ENCODE measurements at regions not wholly inside any gene's neighbourhood (a gene's known extent, or its start where the extent isn't known, plus 50 kb on each side); places are given as distances from the start of the nearest gene placed in this dataset.

- intact Hi-C loops (cut with micrococcal nuclease), result no loop called here
- CTCF ChIA-PET, result no interaction called here
- DNase-seq (ENCODE audit: low read depth, low spot score), result no peak
Measured at GRCh38 chr5:2133936-2134335, 251.2 kb upstream of the IRX4 start.

DNA sequence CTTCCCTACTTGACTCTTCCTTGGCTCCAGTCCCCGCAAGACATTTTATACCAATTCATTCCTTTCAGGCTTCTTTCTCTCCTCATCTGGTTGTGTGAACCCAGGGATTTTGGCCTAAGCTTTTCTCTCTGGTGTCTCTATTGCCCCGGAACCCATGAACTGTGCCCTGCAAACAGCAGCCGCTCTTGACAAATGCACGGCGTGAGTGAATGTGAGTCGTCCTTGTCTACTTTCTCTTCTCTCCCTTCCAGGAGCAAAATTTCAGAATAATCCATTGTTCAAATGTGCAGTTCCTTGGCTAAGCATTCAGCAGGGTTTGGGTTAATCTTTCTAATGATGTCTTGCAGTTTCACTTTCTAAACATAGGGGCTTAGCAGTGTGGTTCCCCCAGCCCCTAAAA lies 250.4 kb upstream of the IRX4 start:
- POLR2A ChIA-PET, result no interaction called here
- H3K4me3 ChIP-seq (replicated peaks in 1 of 3; ENCODE audit: insufficient read depth in 1 of 3, low read depth in 1 of 3, low read length in 3 of 3), result no peak overlapping the region
- H3K9me3 ChIP-seq (replicated peaks; ENCODE audit: control insufficient read depth, insufficient read depth, low read length), result no peaks in the 10 kb centered on the region
- H3K36me3 ChIP-seq (ENCODE audit: control insufficient read depth in 2 of 2, extremely low read depth in 1 of 2, insufficient read depth in 2 of 2, low read length in 2 of 2), result no peaks in the 10 kb centered on the region
- no peak overlapping the region for H3K27ac ChIP-seq (ENCODE audit: insufficient read depth, low read depth, low read length)
- no peak for DNase-seq (ENCODE audit: low read depth, low spot score)
- H3K79me2 ChIP-seq (ENCODE audit: control insufficient read depth, insufficient read depth, low read length), result no peaks in the 10 kb centered on the region
- no peak overlapping the region for H3K9ac ChIP-seq (replicated peaks; ENCODE audit: extremely low read depth, insufficient read depth, low read length)
- no peak for TF ChIP-seq CTCF (IDR thresholded peaks at IDR 0.05; ENCODE audit: extremely low read depth in 1 of 2, insufficient read depth in 1 of 2, low read depth in 1 of 2, low read length in 2 of 2)
- no peak for TF ChIP-seq GATA2 (IDR thresholded peaks at IDR 0.05; ENCODE audit: insufficient read depth, insufficient read length, low read depth, low read length)
- no peak for TF ChIP-seq EZH2 (IDR thresholded peaks at IDR 0.05; ENCODE audit: borderline replicate concordance, low read depth, low read length, severe bottlenecking)
- no peak for TF ChIP-seq POLR2AphosphoS5 (IDR thresholded peaks at IDR 0.05; ENCODE audit: insufficient read depth, low read depth, low read length)
- TF ChIP-seq POLR2A (IDR thresholded peaks at IDR 0.05; ENCODE audit: low read depth, low read length), result no peak
- no peak for TF ChIP-seq MAX (IDR thresholded peaks at IDR 0.05; ENCODE audit: insufficient read depth, insufficient read length)
- no peak for TF ChIP-seq FOS (IDR thresholded peaks at IDR 0.05; ENCODE audit: borderline replicate concordance, insufficient read depth, low read length)
- no peak for TF ChIP-seq MYC (IDR thresholded peaks at IDR 0.05; ENCODE audit: low read depth, low read length)
- no peak for TF ChIP-seq JUN (IDR thresholded peaks at IDR 0.05; ENCODE audit: borderline replicate concordance, insufficient read depth, insufficient read length, low read depth)
- no peak overlapping the region for H3K4me2 ChIP-seq (ENCODE audit: insufficient read depth, low read length)
- no peaks in the 10 kb centered on the region for H3K9me1 ChIP-seq (replicated peaks; ENCODE audit: control insufficient read depth, extremely low read depth, insufficient read depth, low read length)
- H3K27me3 ChIP-seq (ENCODE audit: control insufficient read depth in 2 of 2, insufficient read depth in 2 of 2, low read length in 2 of 2), result no peaks in the 10 kb centered on the region
- H2AFZ ChIP-seq (ENCODE audit: low read depth, low read length), result no peak overlapping the region
- no peaks in the 10 kb centered on the region for H3K4me1 ChIP-seq (ENCODE audit: control insufficient read depth, extremely low read depth, insufficient read depth, low read length)
- dilution Hi-C loops (cut with MboI; ENCODE audit: extremely low pct_ligation_motif_present, low sequenced_read_pairs), result no loop called here
- intact Hi-C loops (cut with micrococcal nuclease), result no loop called here
- no peaks in the 10 kb centered on the region for H4K20me1 ChIP-seq (replicated peaks; ENCODE audit: control insufficient read depth, extremely low read depth, insufficient read depth, low read length)
- BruUV-seq (replicated peaks), result no TSS peak
- no peak for FAIRE-seq
- CTCF ChIA-PET, result no interaction called here

More at GRCh38 chr5:2133936-2134335, 251.2 kb upstream of the IRX4 start:
- Histone ChIP-seq H2AFZ (ENCODE audit: low read depth, low read length) (no peak overlapping the region), H3K27me3 (ENCODE audit: control insufficient read depth in 2 of 2, insufficient read depth in 2 of 2, low read length in 2 of 2) (no peaks in the 10 kb centered on the region), H4K20me1 (replicated peaks; ENCODE audit: control insufficient read depth, extremely low read depth, insufficient read depth, low read length) (no peaks in the 10 kb centered on the region), H3K9ac (replicated peaks; ENCODE audit: extremely low read depth, insufficient read depth, low read length) (no peak overlapping the region), H3K4me1 (ENCODE audit: control insufficient read depth, extremely low read depth, insufficient read depth, low read length) (no peaks in the 10 kb centered on the region), H3K9me1 (replicated peaks; ENCODE audit: control insufficient read depth, extremely low read depth, insufficient read depth, low read length) (no peaks in the 10 kb centered on the region), H3K4me2 (ENCODE audit: insufficient read depth, low read length) (no peak overlapping the region), H3K9me3 (replicated peaks; ENCODE audit: control insufficient read depth, insufficient read depth, low read length) (peaks cover 2% of the 10 kb centered on the region), H3K27ac (ENCODE audit: insufficient read depth, low read depth, low read length) (no peak overlapping the region), H3K36me3 (ENCODE audit: control insufficient read depth in 2 of 2, extremely low read depth in 1 of 2, insufficient read depth in 2 of 2, low read length in 2 of 2) (no peaks in the 10 kb centered on the region), H3K79me2 (ENCODE audit: control insufficient read depth, insufficient read depth, low read length) (no peaks in the 10 kb centered on the region), H3K4me3 (replicated peaks in 1 of 3; ENCODE audit: insufficient read depth in 1 of 3, low read depth in 1 of 3, low read length in 3 of 3) (no peak overlapping the region)
- TF ChIP-seq POLR2AphosphoS5 (IDR thresholded peaks at IDR 0.05; ENCODE audit: insufficient read depth, low read depth, low read length), result no peak
- dilution Hi-C loops (cut with MboI; ENCODE audit: extremely low pct_ligation_motif_present, low sequenced_read_pairs), result no loop called here
- FAIRE-seq, result no peak
- POLR2A ChIA-PET, result no interaction called here
- no TSS peak for BruUV-seq (replicated peaks)

Measured in endothelial cell of umbilical vein (primary cell).